IMR-90 (cell line): ENCODE measurements at regions not wholly inside any gene's neighbourhood (a gene's known extent, or its start where the extent isn't known, plus 50 kb on each side); places are given as distances from the start of the nearest gene placed in this dataset.

Experiments used
- CTCF ChIP-seq: conservative IDR thresholded peaks from 2 replicates; pipeline ENCODE4 v1.5.1; 2012; ENCODE audit warnings: mild to moderate bottlenecking, low read depth, low read length, improper control_type of control experiment
- MAFK ChIP-seq: IDR thresholded peaks from 2 replicates; pipeline ENCODE4 v1.6.1; 2012; ENCODE audit warnings: low read depth, low read length, improper control_type of control experiment
- POLR2A ChIP-seq: IDR thresholded peaks from 2 replicates; pipeline ENCODE4 v1.6.1; 2012; ENCODE audit warnings: mild to moderate bottlenecking, low read depth, low read length
- RAD21 ChIP-seq: IDR thresholded peaks from 2 replicates; pipeline ENCODE4 v1.6.1; 2012; ENCODE audit warnings: low read length, improper control_type of control experiment
- TF ChIP-seq, protein P1 (sequence below): fragments of 150-350 bp; IDR thresholded peaks from 2 replicates; pipeline ENCODE4 v1.6.1; 2017; ENCODE audit warnings: mild to moderate bottlenecking, antibody characterized with exemption, low read length, low read depth

GRCh38 chr2:153136216-153136615 lies 342.3 kb downstream of the RPRM start:
- TF ChIP-seq CTCF, result no peak
- no peak for TF ChIP-seq RAD21
- TF ChIP-seq MAFK, result no peak
- no peak for TF ChIP-seq POLR2A
- TF ChIP-seq, protein P1, sequence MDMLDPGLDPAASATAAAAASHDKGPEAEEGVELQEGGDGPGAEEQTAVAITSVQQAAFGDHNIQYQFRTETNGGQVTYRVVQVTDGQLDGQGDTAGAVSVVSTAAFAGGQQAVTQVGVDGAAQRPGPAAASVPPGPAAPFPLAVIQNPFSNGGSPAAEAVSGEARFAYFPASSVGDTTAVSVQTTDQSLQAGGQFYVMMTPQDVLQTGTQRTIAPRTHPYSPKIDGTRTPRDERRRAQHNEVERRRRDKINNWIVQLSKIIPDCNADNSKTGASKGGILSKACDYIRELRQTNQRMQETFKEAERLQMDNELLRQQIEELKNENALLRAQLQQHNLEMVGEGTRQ, result no peak
